KMS-11 (cell line): ENCODE measurements at regions not wholly inside any gene's neighbourhood (a gene's known extent, or its start where the extent isn't known, plus 50 kb on each side); places are given as distances from the start of the nearest gene placed in this dataset.

Experiments
- H2AFZ ChIP-seq: fragments of 200-600 bp; sonication (generic); 2 replicates; pipeline ENCODE4 v1.6.1; 2016; ENCODE audit warnings: antibody characterized with exemption, mixed run types, low read depth
- H3K27ac ChIP-seq: fragments of 200-600 bp; sonication (generic); 2 replicates; pipeline ENCODE4 v1.6.1; 2016; ENCODE audit warnings: mild to moderate bottlenecking, mixed run types
- H3K27me3 ChIP-seq: fragments of 200-600 bp; sonication (generic); 2 replicates; pipeline ENCODE4 v1.6.1; 2017; ENCODE audit warnings: mild to moderate bottlenecking, low read depth, mixed run types, moderate library complexity; ENCODE audit not compliant: insufficient read depth
- H3K36me3 ChIP-seq: fragments of 200-600 bp; sonication (generic); 2 replicates; pipeline ENCODE4 v1.6.1; 2017; ENCODE audit warnings: mild to moderate bottlenecking, mixed run types; ENCODE audit not compliant: insufficient read depth
- H3K4me1 ChIP-seq: fragments of 200-600 bp; sonication (generic); 2 replicates; pipeline ENCODE4 v1.6.1; 2016; ENCODE audit warnings: mild to moderate bottlenecking, low read depth, mixed run types; ENCODE audit not compliant: poor library complexity, severe bottlenecking
- H3K4me2 ChIP-seq: fragments of 200-600 bp; sonication (generic); 2 replicates; pipeline ENCODE4 v1.7.0; 2016; ENCODE audit warnings: mild to moderate bottlenecking, mixed run types
- H3K4me3 ChIP-seq: fragments of 200-600 bp; sonication (generic); IDR thresholded peaks from 2 replicates; pipeline ENCODE4 v1.6.1; 2017; ENCODE audit warnings: low read depth, low read length, mixed read lengths; ENCODE audit not compliant: insufficient read depth
- H3K79me2 ChIP-seq: fragments of 200-600 bp; sonication (generic); 2 replicates; pipeline ENCODE4 v1.6.1; 2016; ENCODE audit warnings: low read depth, mixed run types; ENCODE audit not compliant: insufficient read depth
- H3K9ac ChIP-seq: fragments of 200-600 bp; sonication (generic); 2 replicates; pipeline ENCODE4 v1.6.1; 2016; ENCODE audit warnings: mild to moderate bottlenecking, mixed run types
- H4K20me1 ChIP-seq: fragments of 200-600 bp; sonication (generic); 2 replicates; pipeline ENCODE4 v1.6.1; 2016; ENCODE audit warnings: mild to moderate bottlenecking, mixed run types; ENCODE audit not compliant: insufficient read depth
- TF ChIP-seq, protein P1 (sequence below): fragments of 200-600 bp; sonication (generic); conservative IDR thresholded peaks from 2 replicates; pipeline ENCODE4 v1.6.1; 2017; ENCODE audit warnings: low read depth, mild to moderate bottlenecking, antibody characterized with exemption, low read length, moderate library complexity, mixed read lengths

DNA sequence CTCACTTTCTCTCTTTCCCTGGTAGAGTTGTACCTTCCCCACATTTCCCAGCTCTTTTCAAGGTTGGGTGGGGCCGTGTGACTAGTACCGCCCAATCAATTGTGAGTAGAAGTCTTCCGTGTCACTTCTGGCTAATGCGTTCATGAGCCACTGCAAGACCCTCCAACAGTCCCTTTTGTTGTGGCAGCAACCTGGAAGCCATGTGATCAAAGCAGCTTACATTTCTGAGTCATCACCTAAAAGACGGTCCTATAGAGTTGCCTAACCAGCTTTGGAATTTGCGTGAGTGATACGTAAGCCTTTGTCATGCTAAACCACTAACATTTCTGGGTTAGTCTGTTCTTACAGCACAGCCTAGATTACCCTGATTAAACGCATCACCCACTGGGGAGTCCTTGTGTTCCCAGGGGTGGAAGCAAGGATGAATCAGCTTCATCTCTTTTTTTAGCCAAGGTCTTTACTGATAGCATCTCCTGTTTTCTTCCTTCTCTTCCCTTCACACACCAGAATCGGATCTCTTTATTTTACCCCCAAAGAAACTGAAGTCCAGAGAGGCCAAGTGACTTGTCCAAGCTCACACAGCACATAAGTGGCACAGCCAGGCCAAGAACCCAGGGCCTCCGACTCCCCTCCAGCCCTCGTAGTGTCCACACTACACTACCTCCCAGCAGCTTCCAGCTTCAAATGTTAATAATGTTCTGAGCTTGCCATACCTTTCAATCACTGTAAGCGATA lies 366.3 kb upstream of the XYLT1 start:
- Histone ChIP-seq H3K9ac (no peak overlapping the region), H3K27me3 (no peaks in the 10 kb centered on the region), H3K4me3 (no peak overlapping the region), H3K79me2 (no peaks in the 10 kb centered on the region), H2AFZ (no peak overlapping the region), H3K27ac (no peak overlapping the region), H3K36me3 (no peaks in the 10 kb centered on the region), H4K20me1 (no peaks in the 10 kb centered on the region), H3K4me1 (no peaks in the 10 kb centered on the region), H3K4me2 (no peak overlapping the region)
- TF ChIP-seq, protein P1, sequence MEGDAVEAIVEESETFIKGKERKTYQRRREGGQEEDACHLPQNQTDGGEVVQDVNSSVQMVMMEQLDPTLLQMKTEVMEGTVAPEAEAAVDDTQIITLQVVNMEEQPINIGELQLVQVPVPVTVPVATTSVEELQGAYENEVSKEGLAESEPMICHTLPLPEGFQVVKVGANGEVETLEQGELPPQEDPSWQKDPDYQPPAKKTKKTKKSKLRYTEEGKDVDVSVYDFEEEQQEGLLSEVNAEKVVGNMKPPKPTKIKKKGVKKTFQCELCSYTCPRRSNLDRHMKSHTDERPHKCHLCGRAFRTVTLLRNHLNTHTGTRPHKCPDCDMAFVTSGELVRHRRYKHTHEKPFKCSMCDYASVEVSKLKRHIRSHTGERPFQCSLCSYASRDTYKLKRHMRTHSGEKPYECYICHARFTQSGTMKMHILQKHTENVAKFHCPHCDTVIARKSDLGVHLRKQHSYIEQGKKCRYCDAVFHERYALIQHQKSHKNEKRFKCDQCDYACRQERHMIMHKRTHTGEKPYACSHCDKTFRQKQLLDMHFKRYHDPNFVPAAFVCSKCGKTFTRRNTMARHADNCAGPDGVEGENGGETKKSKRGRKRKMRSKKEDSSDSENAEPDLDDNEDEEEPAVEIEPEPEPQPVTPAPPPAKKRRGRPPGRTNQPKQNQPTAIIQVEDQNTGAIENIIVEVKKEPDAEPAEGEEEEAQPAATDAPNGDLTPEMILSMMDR = no peak

DNA sequence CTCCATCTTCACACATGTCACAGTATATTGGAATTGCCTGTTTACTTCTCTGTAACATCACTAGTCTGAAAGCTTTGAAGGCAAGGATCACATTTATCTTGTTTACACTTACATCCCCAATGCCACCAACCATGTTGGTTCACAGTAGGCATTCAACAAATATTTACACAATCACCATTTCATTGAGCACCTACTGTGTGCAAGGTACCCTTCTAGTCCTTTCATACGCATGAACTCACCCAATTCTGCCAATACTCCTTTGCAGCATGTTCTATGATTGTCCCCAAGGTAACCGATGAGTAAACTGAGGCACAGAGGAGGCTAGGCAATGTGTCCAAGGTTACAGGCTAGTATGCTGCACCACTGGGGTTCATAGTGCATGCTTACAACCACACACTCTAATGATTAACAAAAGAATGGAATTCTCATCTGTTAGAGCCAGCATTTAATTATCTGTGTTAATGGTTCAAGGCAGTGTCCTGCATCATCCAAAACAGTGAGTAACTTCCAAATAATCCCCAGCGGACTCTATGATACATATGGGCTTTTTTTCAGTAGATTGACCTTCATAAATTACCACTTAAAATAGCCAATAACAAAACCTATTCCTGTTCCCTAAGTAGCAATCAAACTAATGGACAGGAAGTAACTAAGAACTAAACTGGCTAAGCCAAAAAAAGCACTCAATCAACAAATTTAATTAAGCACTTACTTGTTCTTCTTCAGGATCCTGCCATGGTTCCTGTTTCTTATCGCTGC lies 364.5 kb upstream of the XYLT1 start:
- H4K20me1 ChIP-seq = no peaks in the 10 kb centered on the region
- no peaks in the 10 kb centered on the region for H3K27me3 ChIP-seq
- no peak overlapping the region for H3K27ac ChIP-seq
- H3K4me1 ChIP-seq = no peaks in the 10 kb centered on the region
- H2AFZ ChIP-seq = no peak overlapping the region
- no peaks in the 10 kb centered on the region for H3K79me2 ChIP-seq
- H3K36me3 ChIP-seq = no peaks in the 10 kb centered on the region
- TF ChIP-seq, protein P1 = no peak
- H3K9ac ChIP-seq = no peak overlapping the region
- no peak overlapping the region for H3K4me3 ChIP-seq
- no peak overlapping the region for H3K4me2 ChIP-seq

DNA sequence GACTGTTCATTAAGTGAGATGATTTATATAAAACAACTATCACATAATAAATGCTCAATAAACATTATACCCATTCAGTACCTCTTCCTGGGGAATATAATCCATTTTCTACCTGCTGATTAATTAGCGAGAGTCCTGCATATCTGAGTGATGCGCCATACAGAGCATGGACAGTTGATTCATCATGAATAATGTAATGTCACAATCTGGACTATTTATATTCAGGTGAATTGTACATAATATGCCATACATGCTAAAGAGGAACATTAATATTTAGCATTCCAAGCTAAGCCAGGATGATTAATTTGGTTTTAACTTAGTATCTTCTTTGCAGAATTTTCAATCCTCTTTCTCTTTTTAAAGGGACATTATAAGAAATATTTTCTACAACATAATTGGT lies 362.0 kb upstream of the XYLT1 start:
- Histone ChIP-seq H3K9ac (no peak overlapping the region), H3K27ac (no peak overlapping the region), H3K4me2 (no peak overlapping the region), H3K79me2 (no peaks in the 10 kb centered on the region), H4K20me1 (no peaks in the 10 kb centered on the region), H2AFZ (no peak overlapping the region), H3K27me3 (no peaks in the 10 kb centered on the region), H3K4me1 (no peaks in the 10 kb centered on the region), H3K36me3 (no peaks in the 10 kb centered on the region), H3K4me3 (no peak overlapping the region)
- TF ChIP-seq, protein P1 = no peak

DNA sequence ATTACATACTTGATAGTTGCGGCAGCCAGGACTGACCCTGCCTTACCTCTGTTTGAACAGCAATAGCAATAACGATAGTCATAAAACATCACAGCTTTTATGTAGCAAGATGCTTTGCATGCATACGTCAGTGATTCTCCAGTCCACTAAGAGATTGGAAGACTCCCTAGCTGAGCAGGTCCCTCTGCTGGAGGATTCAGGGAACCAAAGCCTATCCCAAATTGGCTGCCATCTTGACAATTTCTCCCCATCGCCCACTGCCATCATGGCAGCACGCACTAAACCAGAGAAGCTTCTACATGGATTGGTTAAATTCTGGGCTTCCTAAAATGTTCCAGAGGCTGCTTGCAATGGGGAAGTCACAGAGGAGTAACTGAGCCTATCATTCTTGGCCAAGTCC lies 360.6 kb upstream of the XYLT1 start:
- no peaks in the 10 kb centered on the region for H3K36me3 ChIP-seq
- H3K9ac ChIP-seq = no peak overlapping the region
- H3K79me2 ChIP-seq = no peaks in the 10 kb centered on the region
- no peaks in the 10 kb centered on the region for H3K27me3 ChIP-seq
- TF ChIP-seq, protein P1 = no peak
- no peaks in the 10 kb centered on the region for H4K20me1 ChIP-seq
- H2AFZ ChIP-seq = no peak overlapping the region
- no peak overlapping the region for H3K27ac ChIP-seq
- no peak overlapping the region for H3K4me3 ChIP-seq
- no peaks in the 10 kb centered on the region for H3K4me1 ChIP-seq
- no peak overlapping the region for H3K4me2 ChIP-seq
